KOPT-K1 (cell line): ENCODE measurements at regions not wholly inside any gene's neighbourhood (a gene's known extent, or its start where the extent isn't known, plus 50 kb on each side); places are given as distances from the start of the nearest gene placed in this dataset.
"Not testable (repeated sequence)": the region's sequence is repeated elsewhere in the genome, so short reads cannot be mapped to it uniquely, and the experiment has no call there.

Experiments
- H3K27ac ChIP-seq: fragments of 200-600 bp; sonication (generic); 2 replicates; pipeline ENCODE4 v1.5.1; 2016; ENCODE audit warnings: antibody characterized with exemption, mild to moderate bottlenecking, low read depth, low read length; ENCODE audit not compliant: poor library complexity, severe bottlenecking
- H3K36me3 ChIP-seq: fragments of 200-600 bp; sonication (generic); 2 replicates; pipeline ENCODE4 v1.5.1; 2017; ENCODE audit warnings: antibody characterized with exemption, mild to moderate bottlenecking, low read length, moderate library complexity; ENCODE audit not compliant: insufficient read depth
- H3K9me3 ChIP-seq: fragments of 200-600 bp; sonication (generic); 2 replicates; pipeline ENCODE4 v1.5.1; 2017; ENCODE audit warnings: antibody characterized with exemption, low read length, mild to moderate bottlenecking; ENCODE audit not compliant: insufficient read depth, poor library complexity, severe bottlenecking

DNA sequence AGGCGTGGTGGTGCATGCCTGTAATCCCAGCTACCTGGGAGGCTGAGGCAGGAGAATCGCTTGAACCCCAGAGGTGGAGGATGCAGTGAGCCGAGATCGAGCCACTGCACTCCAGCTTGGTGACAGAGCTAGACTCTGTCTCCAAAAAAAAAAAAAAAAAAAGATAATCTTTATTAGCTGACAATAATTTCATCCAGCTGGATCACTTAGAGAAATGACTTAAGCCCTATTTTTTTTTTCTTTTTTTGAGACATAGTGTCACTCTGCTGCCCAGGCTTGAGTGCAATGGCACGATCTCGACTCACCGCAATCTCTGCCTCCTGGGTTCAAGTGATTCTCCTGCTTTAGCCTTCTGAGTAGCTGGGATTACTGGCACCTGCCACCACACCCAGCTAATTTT, 51.6 kb upstream of the MAP4K4 start:
- H3K27ac ChIP-seq, H3K9me3 ChIP-seq, H3K36me3 ChIP-seq: not testable (repeated sequence)

DNA sequence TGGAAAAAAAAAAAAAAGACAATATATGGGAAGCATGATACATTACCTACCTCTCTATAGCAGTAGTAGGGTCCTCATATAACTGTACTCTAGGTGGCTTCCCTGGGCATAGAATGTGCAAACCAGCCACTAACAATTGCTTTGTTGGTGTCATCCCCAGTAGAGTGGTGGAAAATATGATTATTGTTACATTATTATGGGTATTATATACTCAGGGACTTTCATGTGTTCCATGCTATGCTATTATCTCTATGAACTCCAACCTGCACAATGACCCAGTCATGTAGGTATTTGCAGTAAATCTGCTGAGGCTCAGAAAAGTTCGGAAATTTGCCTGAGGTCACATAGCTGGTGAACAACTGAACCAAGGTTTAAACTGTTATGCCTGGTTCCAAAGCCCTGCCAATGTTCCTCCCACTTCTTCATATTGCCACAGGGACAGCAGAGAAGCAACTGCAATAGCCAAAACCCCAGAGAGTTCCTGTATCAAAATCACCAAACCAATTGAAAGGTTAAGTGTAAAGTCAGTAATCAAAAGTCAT, 52.6 kb upstream of the MAP4K4 start:
- Histone ChIP-seq H3K36me3 (no peaks in the 10 kb centered on the region), H3K9me3 (no peaks in the 10 kb centered on the region), H3K27ac (no peak overlapping the region)

GRCh38 chr2:101643004-101643524, 54.4 kb upstream of the MAP4K4 start:
- H3K9me3 ChIP-seq: no peaks in the 10 kb centered on the region
- no peak overlapping the region for H3K27ac ChIP-seq
- H3K36me3 ChIP-seq: no peaks in the 10 kb centered on the region

DNA sequence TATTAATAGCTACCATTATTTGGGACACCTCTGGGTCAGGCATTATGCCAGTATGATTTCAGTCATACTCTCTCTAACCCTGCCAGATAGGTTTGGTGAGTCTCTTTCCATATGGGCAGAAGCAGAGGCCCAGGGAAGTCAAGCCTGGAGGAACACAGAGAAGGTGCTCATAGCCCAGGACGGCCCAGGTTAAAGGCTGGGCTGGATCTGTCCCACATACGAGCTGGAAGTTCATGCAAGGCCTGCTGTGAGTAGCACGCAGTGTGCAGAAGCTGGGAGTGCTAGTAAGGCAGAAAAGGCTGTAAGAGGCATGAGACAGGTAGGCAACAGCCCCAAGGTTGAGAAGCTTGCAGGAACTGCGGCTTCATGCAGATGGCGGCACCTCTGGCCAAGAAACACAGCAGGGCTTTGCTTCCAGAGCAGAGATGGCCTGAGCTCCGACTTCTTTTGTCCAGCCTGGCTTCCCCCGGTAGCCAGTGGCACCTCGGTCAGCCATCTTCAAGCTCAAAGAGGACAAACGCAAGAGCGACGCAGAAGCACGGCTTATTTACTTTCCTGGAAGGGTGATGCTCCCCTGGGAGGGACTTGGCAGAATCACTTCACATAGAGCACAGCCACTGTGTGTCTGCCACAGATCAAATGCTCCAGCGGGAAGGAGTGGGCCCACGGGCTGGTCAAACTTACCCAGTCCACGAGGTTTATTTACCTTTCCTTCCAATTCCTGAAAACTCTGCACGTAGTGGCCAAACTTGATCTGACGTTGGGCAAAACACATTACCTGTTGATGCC, 58.5 kb upstream of the MAP4K4 start:
- H3K27ac ChIP-seq: no peak overlapping the region
- no peaks in the 10 kb centered on the region for H3K9me3 ChIP-seq
- no peaks in the 10 kb centered on the region for H3K36me3 ChIP-seq

- H3K36me3 ChIP-seq: no peaks in the 10 kb centered on the region
- no peak overlapping the region for H3K27ac ChIP-seq
- no peaks in the 10 kb centered on the region for H3K9me3 ChIP-seq
Observed at GRCh38 chr2:101638181-101638711, 59.3 kb upstream of the MAP4K4 start.

DNA sequence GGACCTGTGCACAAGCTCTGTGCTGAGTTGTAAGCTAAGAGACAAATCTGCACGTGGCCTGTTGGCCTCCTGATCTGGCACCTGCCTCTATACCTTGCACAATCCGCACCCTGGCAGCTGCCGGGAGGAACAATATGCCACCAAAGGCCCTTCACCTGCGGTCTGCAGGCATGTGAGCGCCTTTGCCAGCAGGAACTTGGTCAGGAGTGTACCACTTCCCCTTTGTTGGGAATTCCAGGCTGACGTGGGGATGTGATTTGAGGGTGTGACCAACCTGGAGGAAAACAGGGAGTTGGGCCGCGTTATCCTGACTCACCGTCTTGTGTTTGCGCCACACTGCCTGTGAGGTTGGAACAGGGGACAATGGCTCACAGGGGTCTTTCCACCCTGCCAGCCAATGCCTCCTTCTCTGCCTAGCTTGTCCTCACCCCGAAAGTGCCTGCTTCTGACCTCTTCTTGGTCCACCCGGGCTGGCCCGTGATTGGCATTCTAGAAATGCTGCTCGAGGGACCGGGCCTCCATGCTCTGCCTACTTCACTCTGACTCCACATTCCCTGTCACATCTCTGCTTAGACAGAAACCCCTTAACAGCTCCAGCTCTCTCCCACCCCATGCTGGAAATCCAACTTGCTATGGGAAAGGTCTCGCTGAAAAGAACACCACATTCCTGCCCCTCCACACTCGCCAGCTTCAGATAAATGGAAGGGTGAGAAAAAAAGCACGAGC, 67.1 kb upstream of the MAP4K4 start:
- Histone ChIP-seq H3K27ac (no peak overlapping the region), H3K9me3 (no peaks in the 10 kb centered on the region), H3K36me3 (no peaks in the 10 kb centered on the region)

- Histone ChIP-seq H3K36me3 (no peaks in the 10 kb centered on the region), H3K27ac (no peak overlapping the region), H3K9me3 (no peaks in the 10 kb centered on the region)
Observed at GRCh38 chr2:101628030-101628392, 69.5 kb upstream of the MAP4K4 start.

DNA sequence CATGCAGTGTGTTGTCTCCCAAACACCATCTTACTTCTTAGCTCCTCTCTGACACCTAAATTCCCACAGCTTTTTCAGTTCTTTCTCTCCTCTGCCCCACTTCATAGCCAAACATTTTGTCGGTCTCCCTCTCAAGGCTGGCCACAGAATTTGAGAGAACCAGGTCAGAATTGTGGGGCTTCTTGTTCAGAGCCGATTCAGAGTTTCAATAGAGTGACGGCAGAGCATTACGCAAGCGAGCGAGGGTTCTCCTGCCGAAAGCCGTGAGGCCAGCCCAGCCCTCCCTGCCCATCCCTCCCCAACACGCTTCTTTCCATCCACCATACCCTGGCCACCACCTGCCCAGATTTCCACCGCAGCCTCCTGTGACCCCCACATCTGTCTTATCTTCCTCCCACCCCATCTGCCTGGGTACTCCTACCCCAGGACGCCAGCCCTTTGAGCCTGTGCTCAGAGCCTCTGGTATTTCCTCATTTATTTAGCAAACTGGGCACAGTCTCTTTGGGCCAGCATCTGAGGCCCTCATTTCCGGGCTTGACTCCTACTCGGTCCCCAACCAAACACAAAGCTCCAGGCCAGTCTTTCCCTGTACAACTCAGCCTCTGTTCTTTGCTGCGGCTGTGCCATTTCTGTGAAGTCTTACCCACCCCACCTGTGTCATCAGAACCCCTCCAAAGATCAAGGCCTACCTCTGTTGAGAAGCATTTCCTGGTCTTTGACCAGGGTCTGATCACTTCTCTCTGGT, 70.0 kb upstream of the MAP4K4 start:
- H3K9me3 ChIP-seq: no peaks in the 10 kb centered on the region
- H3K27ac ChIP-seq: no peak overlapping the region
- no peaks in the 10 kb centered on the region for H3K36me3 ChIP-seq

DNA sequence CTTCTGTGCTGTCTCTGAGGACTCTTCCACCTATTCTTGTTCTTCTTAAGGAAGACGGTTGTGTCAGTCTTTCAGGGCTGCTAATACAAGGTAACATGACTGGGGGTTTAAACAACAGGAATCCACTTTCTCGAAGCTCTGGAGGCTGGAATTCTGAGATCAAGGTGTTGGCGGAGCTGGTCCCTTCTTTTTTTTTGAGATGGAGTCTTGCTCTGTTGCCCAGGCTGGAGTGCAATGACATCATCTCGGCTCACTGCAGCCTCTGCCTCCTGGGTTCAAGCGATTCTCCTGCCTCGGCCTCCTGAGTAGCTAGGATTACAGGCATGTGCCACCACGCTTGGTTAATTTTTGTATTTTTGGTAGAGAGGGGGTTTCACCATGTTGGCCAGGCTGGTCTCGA, 71.7 kb upstream of the MAP4K4 start:
- not testable (repeated sequence) for H3K36me3 ChIP-seq, H3K27ac ChIP-seq, H3K9me3 ChIP-seq

DNA sequence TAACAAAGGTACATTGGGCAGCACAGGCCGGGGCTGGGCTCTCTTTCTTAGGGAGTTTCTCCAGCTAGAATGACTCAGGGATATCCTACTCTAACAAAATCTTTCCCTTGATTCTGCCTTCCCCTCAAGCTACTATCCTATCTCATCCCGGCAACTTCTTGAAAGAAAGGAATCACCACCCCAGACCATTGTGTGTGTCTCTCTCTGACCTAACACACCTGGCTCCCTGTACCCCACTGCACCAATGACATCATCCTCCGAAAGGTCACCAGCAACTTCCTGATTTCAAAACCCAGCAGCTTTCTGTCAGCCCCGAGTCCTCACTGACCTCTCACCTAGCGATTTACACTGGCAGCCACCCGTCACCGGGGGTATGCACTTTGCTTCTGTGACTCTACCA, 72.1 kb upstream of the MAP4K4 start:
- Histone ChIP-seq H3K9me3 (no peaks in the 10 kb centered on the region), H3K36me3 (no peaks in the 10 kb centered on the region), H3K27ac (no peak overlapping the region)

GRCh38 chr2:101624706-101625332, 72.7 kb upstream of the MAP4K4 start:
- no peaks in the 10 kb centered on the region for H3K36me3 ChIP-seq
- no peak overlapping the region for H3K27ac ChIP-seq
- no peaks in the 10 kb centered on the region for H3K9me3 ChIP-seq

GRCh38 chr2:101623031-101623521, 74.4 kb upstream of the MAP4K4 start:
- no peaks in the 10 kb centered on the region for H3K9me3 ChIP-seq
- H3K36me3 ChIP-seq: no peaks in the 10 kb centered on the region
- no peak overlapping the region for H3K27ac ChIP-seq

DNA sequence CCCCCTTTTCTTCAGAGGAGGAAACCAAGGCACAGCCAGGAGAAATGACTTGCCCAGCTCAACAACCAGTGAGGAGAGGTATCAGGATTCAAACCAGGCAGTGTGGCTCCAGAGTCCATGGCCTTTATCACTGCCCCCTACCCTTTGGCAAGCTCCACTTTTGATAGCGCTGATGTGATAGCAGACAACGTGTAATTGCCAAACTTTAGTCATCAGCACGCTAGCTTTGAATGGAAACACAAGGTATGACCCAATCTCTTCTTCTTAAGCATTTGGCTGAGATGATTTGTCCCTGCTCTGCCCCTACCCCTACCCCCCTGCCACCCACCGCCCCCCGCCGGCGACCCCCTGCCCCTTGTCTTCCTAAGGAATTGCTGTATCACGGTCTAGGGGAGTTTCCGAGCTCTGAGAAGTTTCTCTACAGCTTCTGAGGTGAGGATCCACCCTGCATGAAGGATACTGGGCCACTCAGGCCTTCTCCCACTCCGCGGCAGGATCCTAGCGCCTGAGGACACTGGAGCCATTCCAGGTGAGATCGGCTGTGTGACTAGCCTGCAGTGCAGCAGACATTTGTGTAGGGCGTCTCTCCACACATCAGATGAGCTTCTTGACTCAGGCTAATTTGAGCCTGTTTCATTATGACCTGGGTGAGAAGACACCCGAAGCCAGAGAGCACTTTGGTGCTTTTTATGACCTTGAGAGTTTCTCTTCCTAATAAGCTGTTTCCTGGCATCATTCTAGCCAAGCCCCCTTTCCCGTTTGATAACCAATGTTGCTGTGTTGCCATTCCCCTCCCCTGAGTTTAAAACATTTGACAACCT, 75.1 kb upstream of the MAP4K4 start:
- H3K9me3 ChIP-seq: no peaks in the 10 kb centered on the region
- H3K27ac ChIP-seq: no peak overlapping the region
- H3K36me3 ChIP-seq: no peaks in the 10 kb centered on the region

GRCh38 chr2:101619191-101619591, 78.3 kb upstream of the MAP4K4 start:
- H3K9me3 ChIP-seq: no peaks in the 10 kb centered on the region
- no peaks in the 10 kb centered on the region for H3K36me3 ChIP-seq
- H3K27ac ChIP-seq: no peak overlapping the region
